SK-N-SH treated with all-trans-retinoic acid at 6 μM for 48 hours (cell line): ENCODE measurements at regions not wholly inside any gene's neighbourhood (a gene's known extent, or its start where the extent isn't known, plus 50 kb on each side); places are given as distances from the start of the nearest gene placed in this dataset.
A peak's percentile ranks its signal among the peaks of the same experiment; 100 is the strongest.

Experiments
- ATAC-seq: fragments of 200-7000 bp; cut with Tn5 transposase; 3 replicates; pipeline ENCODE4 v1.9.1; 2020; ENCODE audit warnings: mild to moderate bottlenecking, moderate library complexity
- CSDC2 ChIP-seq: fragments of 250-450 bp; sonication (Bioruptor Pico); IDR thresholded peaks from 2 replicates; pipeline ENCODE4 v1.5.0; 2020; ENCODE audit warnings: mild to moderate bottlenecking, moderate library complexity
- ESRRG ChIP-seq: fragments of 250-450 bp; sonication (Bioruptor Pico); IDR thresholded peaks from 2 replicates; pipeline ENCODE4 v1.6.1; 2021; ENCODE audit warnings: mild to moderate bottlenecking
- ISL1 ChIP-seq: fragments of 250-450 bp; sonication (Bioruptor Pico); IDR thresholded peaks from 2 replicates; pipeline ENCODE4 v2.1.2; 2022; ENCODE audit warnings: mild to moderate bottlenecking, moderate library complexity
- PPARA ChIP-seq: fragments of 250-450 bp; sonication (Bioruptor Pico); IDR thresholded peaks from 2 replicates; pipeline ENCODE4 v1.5.0; 2020; ENCODE audit warnings: mild to moderate bottlenecking, borderline replicate concordance
- TOX ChIP-seq: fragments of 250-450 bp; sonication (Bioruptor Pico); IDR thresholded peaks from 2 replicates; pipeline ENCODE4 v1.8.0; 2021; ENCODE audit warnings: mild to moderate bottlenecking, moderate library complexity, borderline replicate concordance
- ZFP30 ChIP-seq: fragments of 450-650 bp; formaldehyde crosslinking; IDR thresholded peaks from 2 replicates; pipeline ENCODE4 v1.5.0; 2022; ENCODE audit warnings: mild to moderate bottlenecking, moderate library complexity
- TF ChIP-seq, protein P1 (sequence below): fragments of 250-450 bp; sonication (Bioruptor Pico); IDR thresholded peaks from 2 replicates; pipeline ENCODE4 v1.8.0; 2020; ENCODE audit warnings: mild to moderate bottlenecking, moderate library complexity, borderline replicate concordance
- TF ChIP-seq, protein P2 (sequence below): fragments of 250-450 bp; sonication (Bioruptor Pico); IDR thresholded peaks from 2 replicates; pipeline ENCODE4 v1.5.1; 2021; ENCODE audit warnings: mild to moderate bottlenecking, moderate library complexity
- TF ChIP-seq, protein P3 (sequence below): fragments of 250-450 bp; sonication (Bioruptor Pico); IDR thresholded peaks from 2 replicates; pipeline ENCODE4 v1.5.1; 2020; ENCODE audit warnings: low read depth, mild to moderate bottlenecking, moderate library complexity
- TF ChIP-seq, protein P4 (sequence below): fragments of 250-450 bp; sonication (Bioruptor Pico); IDR thresholded peaks from 2 replicates; pipeline ENCODE4 v1.5.0; 2020; ENCODE audit warnings: mild to moderate bottlenecking, moderate library complexity
- TF ChIP-seq, protein P5 (sequence below): fragments of 250-450 bp; sonication (Bioruptor Pico); IDR thresholded peaks from 2 replicates; pipeline ENCODE4 v1.8.0; 2021; ENCODE audit warnings: low read depth, mild to moderate bottlenecking, moderate library complexity, borderline replicate concordance

DNA sequence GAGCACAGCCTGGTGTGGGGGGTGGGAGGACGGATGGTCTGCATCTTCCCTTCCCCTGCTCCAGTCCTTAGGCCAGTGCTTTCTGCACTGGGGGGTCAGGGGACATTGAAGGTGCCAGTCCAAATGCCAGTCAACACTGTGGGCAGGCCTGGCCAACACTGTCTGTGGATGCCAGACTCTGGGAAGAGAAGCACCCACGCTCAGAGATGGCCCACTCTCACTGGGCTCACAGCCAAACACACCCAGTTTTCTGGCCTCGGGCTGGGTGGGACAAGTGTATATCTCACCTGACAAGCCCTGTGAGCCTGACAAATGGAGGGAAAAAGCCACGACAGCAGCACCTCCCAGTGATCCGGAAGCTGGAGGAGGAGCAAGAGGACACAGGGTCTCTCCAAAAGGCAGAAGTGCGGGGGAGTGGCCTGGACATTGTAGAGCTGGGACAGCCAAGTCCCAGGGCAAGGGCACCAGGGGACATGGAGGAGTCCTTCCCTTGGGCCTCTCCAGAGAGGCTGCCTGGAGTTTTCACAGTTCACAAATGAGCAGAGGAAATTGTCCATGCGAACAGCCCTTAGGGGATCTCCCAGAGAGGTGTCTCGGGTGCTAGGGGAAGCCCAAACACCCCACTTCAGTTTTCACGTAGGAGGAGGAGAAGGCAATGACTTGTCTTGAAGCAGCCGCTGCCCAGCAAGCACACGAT, 79.3 kb downstream of the SDC1 start (continued):
- TF ChIP-seq, protein P1, sequence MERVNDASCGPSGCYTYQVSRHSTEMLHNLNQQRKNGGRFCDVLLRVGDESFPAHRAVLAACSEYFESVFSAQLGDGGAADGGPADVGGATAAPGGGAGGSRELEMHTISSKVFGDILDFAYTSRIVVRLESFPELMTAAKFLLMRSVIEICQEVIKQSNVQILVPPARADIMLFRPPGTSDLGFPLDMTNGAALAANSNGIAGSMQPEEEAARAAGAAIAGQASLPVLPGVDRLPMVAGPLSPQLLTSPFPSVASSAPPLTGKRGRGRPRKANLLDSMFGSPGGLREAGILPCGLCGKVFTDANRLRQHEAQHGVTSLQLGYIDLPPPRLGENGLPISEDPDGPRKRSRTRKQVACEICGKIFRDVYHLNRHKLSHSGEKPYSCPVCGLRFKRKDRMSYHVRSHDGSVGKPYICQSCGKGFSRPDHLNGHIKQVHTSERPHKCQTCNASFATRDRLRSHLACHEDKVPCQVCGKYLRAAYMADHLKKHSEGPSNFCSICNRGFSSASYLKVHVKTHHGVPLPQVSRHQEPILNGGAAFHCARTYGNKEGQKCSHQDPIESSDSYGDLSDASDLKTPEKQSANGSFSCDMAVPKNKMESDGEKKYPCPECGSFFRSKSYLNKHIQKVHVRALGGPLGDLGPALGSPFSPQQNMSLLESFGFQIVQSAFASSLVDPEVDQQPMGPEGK (CRISPR knock-in tag), result no peak
- TF ChIP-seq, all 23 proteins: peak for 0

DNA sequence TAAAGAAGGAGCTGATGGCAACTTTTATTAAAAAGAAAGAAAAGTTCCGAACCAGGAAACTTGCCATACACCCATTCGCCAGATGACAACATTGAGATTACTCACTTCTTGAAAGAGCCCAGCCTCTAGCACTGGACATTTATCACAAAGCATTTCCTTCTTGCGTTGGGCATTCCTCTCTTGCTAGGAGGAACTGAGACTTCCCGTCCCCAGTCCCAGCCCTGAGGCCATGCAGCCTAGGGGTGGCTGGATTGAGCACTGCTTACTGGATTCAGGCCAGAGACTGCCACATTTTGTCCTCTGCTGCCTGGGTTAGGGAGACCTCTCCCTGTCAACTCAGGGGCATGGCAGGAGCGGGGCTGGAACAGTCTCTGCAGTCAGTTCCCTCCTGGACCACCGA, 80.1 kb downstream of the SDC1 start:
- TF ChIP-seq CSDC2 (CRISPR knock-in tag) (no peak), ISL1 (CRISPR knock-in tag) (no peak)
- TF ChIP-seq, protein P1 (CRISPR knock-in tag), result no peak
- TF ChIP-seq, protein P2, sequence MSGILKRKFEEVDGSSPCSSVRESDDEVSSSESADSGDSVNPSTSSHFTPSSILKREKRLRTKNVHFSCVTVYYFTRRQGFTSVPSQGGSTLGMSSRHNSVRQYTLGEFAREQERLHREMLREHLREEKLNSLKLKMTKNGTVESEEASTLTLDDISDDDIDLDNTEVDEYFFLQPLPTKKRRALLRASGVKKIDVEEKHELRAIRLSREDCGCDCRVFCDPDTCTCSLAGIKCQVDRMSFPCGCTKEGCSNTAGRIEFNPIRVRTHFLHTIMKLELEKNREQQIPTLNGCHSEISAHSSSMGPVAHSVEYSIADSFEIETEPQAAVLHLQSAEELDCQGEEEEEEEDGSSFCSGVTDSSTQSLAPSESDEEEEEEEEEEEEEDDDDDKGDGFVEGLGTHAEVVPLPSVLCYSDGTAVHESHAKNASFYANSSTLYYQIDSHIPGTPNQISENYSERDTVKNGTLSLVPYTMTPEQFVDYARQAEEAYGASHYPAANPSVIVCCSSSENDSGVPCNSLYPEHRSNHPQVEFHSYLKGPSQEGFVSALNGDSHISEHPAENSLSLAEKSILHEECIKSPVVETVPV, result no peak
- TF ChIP-seq, protein P3, sequence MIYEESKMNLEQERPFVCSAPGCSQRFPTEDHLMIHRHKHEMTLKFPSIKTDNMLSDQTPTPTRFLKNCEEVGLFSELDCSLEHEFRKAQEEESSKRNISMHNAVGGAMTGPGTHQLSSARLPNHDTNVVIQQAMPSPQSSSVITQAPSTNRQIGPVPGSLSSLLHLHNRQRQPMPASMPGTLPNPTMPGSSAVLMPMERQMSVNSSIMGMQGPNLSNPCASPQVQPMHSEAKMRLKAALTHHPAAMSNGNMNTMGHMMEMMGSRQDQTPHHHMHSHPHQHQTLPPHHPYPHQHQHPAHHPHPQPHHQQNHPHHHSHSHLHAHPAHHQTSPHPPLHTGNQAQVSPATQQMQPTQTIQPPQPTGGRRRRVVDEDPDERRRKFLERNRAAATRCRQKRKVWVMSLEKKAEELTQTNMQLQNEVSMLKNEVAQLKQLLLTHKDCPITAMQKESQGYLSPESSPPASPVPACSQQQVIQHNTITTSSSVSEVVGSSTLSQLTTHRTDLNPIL (CRISPR knock-in tag), result no peak
- TF ChIP-seq, all 23 proteins: peak for 0

DNA sequence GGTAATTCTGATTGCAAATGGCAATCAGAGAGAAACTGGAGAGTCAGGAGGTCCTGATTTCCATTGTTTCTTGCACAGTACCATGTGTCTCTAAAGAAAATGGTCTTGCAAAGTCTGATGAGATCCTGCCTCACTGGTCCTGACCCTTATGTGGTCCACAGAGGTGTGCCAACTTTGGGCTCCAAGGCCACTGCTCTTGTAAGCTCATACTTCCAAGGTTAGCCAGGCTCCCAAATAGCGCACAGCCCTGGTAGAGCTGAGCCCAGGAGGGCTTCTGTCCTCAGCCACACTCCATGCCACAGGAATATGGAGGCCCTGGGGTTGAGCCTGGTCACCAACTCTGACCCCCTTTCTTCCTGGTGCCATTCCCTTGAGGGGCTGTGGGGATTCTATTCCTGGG, 80.7 kb downstream of the SDC1 start:
- no peak for TF ChIP-seq TOX (CRISPR knock-in tag)
- TF ChIP-seq, protein P4, sequence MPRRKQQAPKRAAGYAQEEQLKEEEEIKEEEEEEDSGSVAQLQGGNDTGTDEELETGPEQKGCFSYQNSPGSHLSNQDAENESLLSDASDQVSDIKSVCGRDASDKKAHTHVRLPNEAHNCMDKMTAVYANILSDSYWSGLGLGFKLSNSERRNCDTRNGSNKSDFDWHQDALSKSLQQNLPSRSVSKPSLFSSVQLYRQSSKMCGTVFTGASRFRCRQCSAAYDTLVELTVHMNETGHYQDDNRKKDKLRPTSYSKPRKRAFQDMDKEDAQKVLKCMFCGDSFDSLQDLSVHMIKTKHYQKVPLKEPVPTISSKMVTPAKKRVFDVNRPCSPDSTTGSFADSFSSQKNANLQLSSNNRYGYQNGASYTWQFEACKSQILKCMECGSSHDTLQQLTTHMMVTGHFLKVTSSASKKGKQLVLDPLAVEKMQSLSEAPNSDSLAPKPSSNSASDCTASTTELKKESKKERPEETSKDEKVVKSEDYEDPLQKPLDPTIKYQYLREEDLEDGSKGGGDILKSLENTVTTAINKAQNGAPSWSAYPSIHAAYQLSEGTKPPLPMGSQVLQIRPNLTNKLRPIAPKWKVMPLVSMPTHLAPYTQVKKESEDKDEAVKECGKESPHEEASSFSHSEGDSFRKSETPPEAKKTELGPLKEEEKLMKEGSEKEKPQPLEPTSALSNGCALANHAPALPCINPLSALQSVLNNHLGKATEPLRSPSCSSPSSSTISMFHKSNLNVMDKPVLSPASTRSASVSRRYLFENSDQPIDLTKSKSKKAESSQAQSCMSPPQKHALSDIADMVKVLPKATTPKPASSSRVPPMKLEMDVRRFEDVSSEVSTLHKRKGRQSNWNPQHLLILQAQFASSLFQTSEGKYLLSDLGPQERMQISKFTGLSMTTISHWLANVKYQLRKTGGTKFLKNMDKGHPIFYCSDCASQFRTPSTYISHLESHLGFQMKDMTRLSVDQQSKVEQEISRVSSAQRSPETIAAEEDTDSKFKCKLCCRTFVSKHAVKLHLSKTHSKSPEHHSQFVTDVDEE, result no peak
- TF ChIP-seq PPARA (CRISPR knock-in tag), result no peak
- TF ChIP-seq, protein P5, sequence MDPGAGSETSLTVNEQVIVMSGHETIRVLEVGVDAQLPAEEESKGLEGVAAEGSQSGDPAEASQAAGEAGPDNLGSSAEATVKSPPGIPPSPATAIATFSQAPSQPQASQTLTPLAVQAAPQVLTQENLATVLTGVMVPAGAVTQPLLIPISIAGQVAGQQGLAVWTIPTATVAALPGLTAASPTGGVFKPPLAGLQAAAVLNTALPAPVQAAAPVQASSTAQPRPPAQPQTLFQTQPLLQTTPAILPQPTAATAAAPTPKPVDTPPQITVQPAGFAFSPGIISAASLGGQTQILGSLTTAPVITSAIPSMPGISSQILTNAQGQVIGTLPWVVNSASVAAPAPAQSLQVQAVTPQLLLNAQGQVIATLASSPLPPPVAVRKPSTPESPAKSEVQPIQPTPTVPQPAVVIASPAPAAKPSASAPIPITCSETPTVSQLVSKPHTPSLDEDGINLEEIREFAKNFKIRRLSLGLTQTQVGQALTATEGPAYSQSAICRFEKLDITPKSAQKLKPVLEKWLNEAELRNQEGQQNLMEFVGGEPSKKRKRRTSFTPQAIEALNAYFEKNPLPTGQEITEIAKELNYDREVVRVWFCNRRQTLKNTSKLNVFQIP, result no peak
- no peak for ATAC-seq

More for the DNA sequence above, 80.1 kb downstream of the SDC1 start:
- no peak for ATAC-seq

DNA sequence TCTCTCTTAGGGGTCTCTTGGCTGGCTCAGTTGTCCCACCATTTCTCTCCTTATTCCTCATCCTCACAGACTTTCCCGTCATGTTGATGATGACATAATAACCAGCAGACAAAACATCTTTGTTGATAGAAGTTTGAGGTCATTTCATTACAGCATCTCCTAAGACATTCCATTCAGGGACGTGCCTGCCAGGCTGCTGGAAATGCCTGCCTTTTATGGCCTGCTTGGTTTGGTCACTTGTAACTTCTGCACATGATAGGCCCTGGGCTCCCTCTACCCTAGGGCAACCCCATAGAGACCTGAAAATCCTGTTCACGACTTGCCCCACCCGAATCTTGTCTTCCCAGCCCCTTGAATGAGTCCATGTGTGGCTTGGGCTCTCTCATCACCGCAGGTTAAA, 81.7 kb downstream of the SDC1 start:
- TF ChIP-seq ZFP30 (CRISPR knock-in tag) (no peak), ESRRG (CRISPR knock-in tag) (no peak)
- TF ChIP-seq, protein P5, result no peak
- TF ChIP-seq, protein P3 (CRISPR knock-in tag), result peak; percentile 10; the same call in 1 of the 2 replicates
- no peak for ATAC-seq
